HEK293 (cell line): ENCODE measurements at regions not wholly inside any gene's neighbourhood (a gene's known extent, or its start where the extent isn't known, plus 50 kb on each side); places are given as distances from the start of the nearest gene placed in this dataset.
A peak's percentile ranks its signal among the peaks of the same experiment; 100 is the strongest.

ENCODE experiments used
- FEZF1 ChIP-seq: fragments of 450-650 bp; formaldehyde crosslinking; IDR thresholded peaks from 2 replicates; pipeline ENCODE4 v1.5.1; 2016; ENCODE audit warnings: missing biosample characterization, missing genetic modification characterization
- GLI2 ChIP-seq: fragments of 450-650 bp; formaldehyde crosslinking; IDR thresholded peaks from 2 replicates; pipeline ENCODE4; 2017; ENCODE audit warnings: missing biosample characterization, missing genetic modification characterization, low read depth, borderline replicate concordance
- GLIS1 ChIP-seq: fragments of 450-650 bp; formaldehyde crosslinking; IDR thresholded peaks from 2 replicates; pipeline ENCODE4 v1.5.1; 2016; ENCODE audit warnings: missing biosample characterization, missing genetic modification characterization
- HOXC10 ChIP-seq: sonication (generic); formaldehyde crosslinking; IDR thresholded peaks from 2 replicates; pipeline ENCODE4 v1.8.1; 2023; ENCODE audit warnings: mild to moderate bottlenecking, missing genetic modification reagents
- KLF1 ChIP-seq: fragments of 450-650 bp; formaldehyde crosslinking; IDR thresholded peaks from 2 replicates; pipeline ENCODE4 v1.5.1; 2016; ENCODE audit warnings: missing biosample characterization, missing genetic modification characterization
- KLF7 ChIP-seq: fragments of 450-650 bp; formaldehyde crosslinking; IDR thresholded peaks from 2 replicates; pipeline ENCODE4 v1.5.1; 2016; ENCODE audit warnings: missing biosample characterization, missing genetic modification characterization, borderline replicate concordance
- MEIS1 ChIP-seq: sonication (generic); formaldehyde crosslinking; IDR thresholded peaks from 2 replicates; pipeline ENCODE4 v1.8.1; 2022; ENCODE audit warnings: missing genetic modification reagents, mild to moderate bottlenecking, borderline replicate concordance
- MZF1 ChIP-seq: fragments of 450-650 bp; formaldehyde crosslinking; IDR thresholded peaks from 2 replicates; pipeline ENCODE4 v1.5.1; 2017; ENCODE audit warnings: missing biosample characterization, missing genetic modification characterization, borderline replicate concordance
- PBX3 ChIP-seq: sonication (generic); formaldehyde crosslinking; IDR thresholded peaks from 2 replicates; pipeline ENCODE4 v1.8.1; 2022; ENCODE audit warnings: mild to moderate bottlenecking, moderate library complexity, missing genetic modification reagents
- PRDM6 ChIP-seq: fragments of 450-650 bp; formaldehyde crosslinking; IDR thresholded peaks from 2 replicates; pipeline ENCODE4 v1.5.1; 2017; ENCODE audit warnings: missing biosample characterization, missing genetic modification characterization
- SCRT1 ChIP-seq: fragments of 450-650 bp; formaldehyde crosslinking; IDR thresholded peaks from 2 replicates; pipeline ENCODE4 v1.5.1; 2016; ENCODE audit warnings: missing biosample characterization, missing genetic modification characterization, borderline replicate concordance
- ZNF132 ChIP-seq: fragments of 450-650 bp; formaldehyde crosslinking; IDR thresholded peaks from 2 replicates; pipeline ENCODE4 v1.5.1; 2017; ENCODE audit warnings: missing biosample characterization, missing genetic modification characterization, borderline replicate concordance
- ZNF16 ChIP-seq: fragments of 450-650 bp; formaldehyde crosslinking; IDR thresholded peaks from 2 replicates; pipeline ENCODE4 v1.5.1; 2016; ENCODE audit warnings: low read depth, missing biosample characterization, missing genetic modification characterization
- ZNF184 ChIP-seq: fragments of 450-650 bp; IDR thresholded peaks from 2 replicates; pipeline ENCODE4 v1.5.1; 2018; ENCODE audit warnings: missing biosample characterization, mild to moderate bottlenecking, missing genetic modification characterization
- ZNF202 ChIP-seq: fragments of 450-650 bp; formaldehyde crosslinking; IDR thresholded peaks from 2 replicates; pipeline ENCODE4 v1.5.1; 2016; ENCODE audit warnings: missing biosample characterization, missing genetic modification characterization, borderline replicate concordance
- ZNF404 ChIP-seq: fragments of 450-650 bp; formaldehyde crosslinking; IDR thresholded peaks from 2 replicates; pipeline ENCODE4 v1.5.1; 2017; ENCODE audit warnings: missing biosample characterization, missing genetic modification characterization
- ZNF449 ChIP-seq: fragments of 450-650 bp; formaldehyde crosslinking; IDR thresholded peaks from 2 replicates; pipeline ENCODE4 v1.5.1; 2017; ENCODE audit warnings: missing biosample characterization, mild to moderate bottlenecking, missing genetic modification characterization, moderate library complexity
- ZNF549 ChIP-seq: fragments of 450-650 bp; IDR thresholded peaks from 2 replicates; pipeline ENCODE4 v1.5.1; 2018; ENCODE audit warnings: missing biosample characterization, missing genetic modification characterization, mild to moderate bottlenecking, inconsistent platforms, moderate library complexity
- ZNF629 ChIP-seq: fragments of 450-650 bp; formaldehyde crosslinking; IDR thresholded peaks from 2 replicates; pipeline ENCODE4 v1.5.1; 2017; ENCODE audit warnings: missing biosample characterization, missing genetic modification characterization
- ZNF658 ChIP-seq: fragments of 450-650 bp; formaldehyde crosslinking; IDR thresholded peaks from 2 replicates; pipeline ENCODE4; 2016; ENCODE audit warnings: missing biosample characterization, missing genetic modification characterization
- ZNF677 ChIP-seq: fragments of 450-650 bp; IDR thresholded peaks from 2 replicates; pipeline ENCODE4 v1.5.0; 2018; ENCODE audit warnings: missing biosample characterization, mild to moderate bottlenecking, missing genetic modification characterization, moderate library complexity
- ZNF785 ChIP-seq: fragments of 450-650 bp; formaldehyde crosslinking; IDR thresholded peaks from 2 replicates; pipeline ENCODE4 v1.5.1; 2016; ENCODE audit warnings: missing biosample characterization, missing genetic modification characterization
- ZNF791 ChIP-seq: fragments of 450-650 bp; formaldehyde crosslinking; IDR thresholded peaks from 2 replicates; pipeline ENCODE4 v1.5.1; 2016; ENCODE audit warnings: missing biosample characterization, missing genetic modification characterization
- ZNF830 ChIP-seq: fragments of 450-650 bp; IDR thresholded peaks from 2 replicates; pipeline ENCODE4 v1.5.0; 2018; ENCODE audit warnings: missing biosample characterization, missing genetic modification characterization, low read depth, mild to moderate bottlenecking, moderate library complexity
- ZXDB ChIP-seq: fragments of 450-650 bp; formaldehyde crosslinking; IDR thresholded peaks from 2 replicates; pipeline ENCODE4 v1.5.1; 2016; ENCODE audit warnings: missing biosample characterization, missing genetic modification characterization
- TF ChIP-seq, protein P1 (sequence below): fragments of 450-650 bp; IDR thresholded peaks from 2 replicates; pipeline ENCODE4 v1.5.1; 2018; ENCODE audit warnings: missing biosample characterization, mild to moderate bottlenecking, missing genetic modification characterization
- TF ChIP-seq, protein P2 (sequence below): fragments of 450-650 bp; formaldehyde crosslinking; IDR thresholded peaks from 2 replicates; pipeline ENCODE4 v1.5.1; 2016; ENCODE audit warnings: missing biosample characterization, missing genetic modification characterization
- TF ChIP-seq, protein P3 (sequence below): fragments of 450-650 bp; formaldehyde crosslinking; IDR thresholded peaks from 2 replicates; pipeline ENCODE4 v1.5.1; 2016; ENCODE audit warnings: missing biosample characterization, missing genetic modification characterization
- TF ChIP-seq, protein P4 (sequence below): fragments of 450-650 bp; formaldehyde crosslinking; IDR thresholded peaks from 2 replicates; pipeline ENCODE4 v1.5.1; 2016; ENCODE audit warnings: missing biosample characterization, missing genetic modification characterization

DNA sequence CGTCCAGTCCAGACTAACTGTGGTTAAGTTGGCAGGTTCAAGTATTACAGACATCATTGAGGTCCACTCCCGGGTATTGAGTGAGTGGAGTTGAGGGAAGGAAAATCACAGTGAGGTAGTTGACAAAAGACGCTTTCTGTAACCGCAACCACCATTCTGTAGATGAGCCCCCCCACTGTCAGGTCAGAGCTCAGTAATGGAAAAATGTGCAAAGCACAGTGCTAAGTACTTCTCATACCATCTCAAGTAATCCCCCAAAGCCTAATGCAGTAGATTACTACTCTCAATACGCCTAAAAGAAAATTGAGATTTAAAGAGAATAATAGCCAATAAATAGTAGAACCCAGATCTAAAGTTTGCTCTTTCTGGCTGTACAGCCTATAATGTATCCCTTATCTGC lies 522.8 kb downstream of the LMO4 start (continued):
- TF ChIP-seq PRDM6 (0 out of 2 replicates have a peak, but pooled peaks have one; percentile 6), ZNF549 (no peak), ZNF202 (tag by site-specific recombination) (no peak), ZNF404 (no peak), ZNF132 (no peak), ZNF785 (no peak), ZNF677 (tag by site-specific recombination) (no peak), MZF1 (tag by site-specific recombination) (peak; percentile 77; the same call in 1 of the 2 replicates), ZNF449 (tag by site-specific recombination) (no peak), HOXC10 (no peak), ZNF629 (tag by site-specific recombination) (0 out of 2 replicates have a peak, but pooled peaks have one; percentile 8), ZNF16 (no peak), FEZF1 (peak; percentile 80; the same call in 1 of the 2 replicates), PBX3 (CRISPR knock-in tag) (no peak), GLI2 (tag by site-specific recombination) (0 out of 2 replicates have a peak, but pooled peaks have one; percentile 25), ZNF830 (no peak), KLF1 (tag by site-specific recombination) (peak; percentile 27; the same call in 1 of the 2 replicates), ZXDB (peak; percentile 23; the same call in 1 of the 2 replicates), KLF7 (tag by site-specific recombination) (no peak), SCRT1 (tag by site-specific recombination) (no peak), ZNF184 (tag by site-specific recombination) (no peak), ZNF658 (tag by site-specific recombination) (no peak), ZNF791 (tag by site-specific recombination) (no peak), MEIS1 (CRISPR knock-in tag) (no peak), GLIS1 (tag by site-specific recombination) (peak; percentile 62; the same call in 1 of the 2 replicates)
- TF ChIP-seq, protein P1, sequence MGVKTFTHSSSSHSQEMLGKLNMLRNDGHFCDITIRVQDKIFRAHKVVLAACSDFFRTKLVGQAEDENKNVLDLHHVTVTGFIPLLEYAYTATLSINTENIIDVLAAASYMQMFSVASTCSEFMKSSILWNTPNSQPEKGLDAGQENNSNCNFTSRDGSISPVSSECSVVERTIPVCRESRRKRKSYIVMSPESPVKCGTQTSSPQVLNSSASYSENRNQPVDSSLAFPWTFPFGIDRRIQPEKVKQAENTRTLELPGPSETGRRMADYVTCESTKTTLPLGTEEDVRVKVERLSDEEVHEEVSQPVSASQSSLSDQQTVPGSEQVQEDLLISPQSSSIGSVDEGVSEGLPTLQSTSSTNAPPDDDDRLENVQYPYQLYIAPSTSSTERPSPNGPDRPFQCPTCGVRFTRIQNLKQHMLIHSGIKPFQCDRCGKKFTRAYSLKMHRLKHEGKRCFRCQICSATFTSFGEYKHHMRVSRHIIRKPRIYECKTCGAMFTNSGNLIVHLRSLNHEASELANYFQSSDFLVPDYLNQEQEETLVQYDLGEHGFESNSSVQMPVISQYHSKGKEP (tag by site-specific recombination): peak; percentile 32; the same call in 1 of the 2 replicates
- TF ChIP-seq, protein P2, sequence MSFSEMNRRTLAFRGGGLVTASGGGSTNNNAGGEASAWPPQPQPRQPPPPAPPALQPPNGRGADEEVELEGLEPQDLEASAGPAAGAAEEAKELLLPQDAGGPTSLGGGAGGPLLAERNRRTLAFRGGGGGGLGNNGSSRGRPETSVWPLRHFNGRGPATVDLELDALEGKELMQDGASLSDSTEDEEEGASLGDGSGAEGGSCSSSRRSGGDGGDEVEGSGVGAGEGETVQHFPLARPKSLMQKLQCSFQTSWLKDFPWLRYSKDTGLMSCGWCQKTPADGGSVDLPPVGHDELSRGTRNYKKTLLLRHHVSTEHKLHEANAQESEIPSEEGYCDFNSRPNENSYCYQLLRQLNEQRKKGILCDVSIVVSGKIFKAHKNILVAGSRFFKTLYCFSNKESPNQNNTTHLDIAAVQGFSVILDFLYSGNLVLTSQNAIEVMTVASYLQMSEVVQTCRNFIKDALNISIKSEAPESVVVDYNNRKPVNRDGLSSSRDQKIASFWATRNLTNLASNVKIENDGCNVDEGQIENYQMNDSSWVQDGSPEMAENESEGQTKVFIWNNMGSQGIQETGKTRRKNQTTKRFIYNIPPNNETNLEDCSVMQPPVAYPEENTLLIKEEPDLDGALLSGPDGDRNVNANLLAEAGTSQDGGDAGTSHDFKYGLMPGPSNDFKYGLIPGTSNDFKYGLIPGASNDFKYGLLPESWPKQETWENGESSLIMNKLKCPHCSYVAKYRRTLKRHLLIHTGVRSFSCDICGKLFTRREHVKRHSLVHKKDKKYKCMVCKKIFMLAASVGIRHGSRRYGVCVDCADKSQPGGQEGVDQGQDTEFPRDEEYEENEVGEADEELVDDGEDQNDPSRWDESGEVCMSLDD (tag by site-specific recombination): no peak
- TF ChIP-seq, protein P3, sequence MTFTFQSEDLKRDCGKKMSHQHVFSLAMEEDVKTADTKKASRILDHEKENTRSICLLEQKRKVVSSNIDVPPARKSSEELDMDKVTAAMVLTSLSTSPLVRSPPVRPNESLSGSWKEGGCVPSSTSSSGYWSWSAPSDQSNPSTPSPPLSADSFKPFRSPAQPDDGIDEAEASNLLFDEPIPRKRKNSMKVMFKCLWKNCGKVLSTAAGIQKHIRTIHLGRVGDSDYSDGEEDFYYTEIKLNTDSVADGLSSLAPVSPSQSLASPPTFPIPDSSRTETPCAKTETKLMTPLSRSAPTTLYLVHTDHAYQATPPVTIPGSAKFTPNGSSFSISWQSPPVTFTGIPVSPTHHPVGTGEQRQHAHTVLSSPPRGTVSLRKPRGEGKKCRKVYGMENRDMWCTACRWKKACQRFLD (tag by site-specific recombination): no peak
- TF ChIP-seq, protein P4, sequence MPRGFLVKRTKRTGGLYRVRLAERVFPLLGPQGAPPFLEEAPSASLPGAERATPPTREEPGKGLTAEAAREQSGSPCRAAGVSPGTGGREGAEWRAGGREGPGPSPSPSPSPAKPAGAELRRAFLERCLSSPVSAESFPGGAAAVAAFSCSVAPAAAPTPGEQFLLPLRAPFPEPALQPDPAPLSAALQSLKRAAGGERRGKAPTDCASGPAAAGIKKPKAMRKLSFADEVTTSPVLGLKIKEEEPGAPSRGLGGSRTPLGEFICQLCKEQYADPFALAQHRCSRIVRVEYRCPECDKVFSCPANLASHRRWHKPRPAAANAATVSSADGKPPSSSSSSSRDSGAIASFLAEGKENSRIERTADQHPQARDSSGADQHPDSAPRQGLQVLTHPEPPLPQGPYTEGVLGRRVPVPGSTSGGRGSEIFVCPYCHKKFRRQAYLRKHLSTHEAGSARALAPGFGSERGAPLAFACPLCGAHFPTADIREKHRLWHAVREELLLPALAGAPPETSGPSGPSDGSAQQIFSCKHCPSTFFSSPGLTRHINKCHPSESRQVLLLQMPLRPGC (tag by site-specific recombination): no peak
